ENCODE measurements at regions not wholly inside any gene's neighbourhood (a gene's known extent, or its start where the extent isn't known, plus 50 kb on each side); places are given as distances from the start of the nearest gene placed in this dataset.

DNA sequence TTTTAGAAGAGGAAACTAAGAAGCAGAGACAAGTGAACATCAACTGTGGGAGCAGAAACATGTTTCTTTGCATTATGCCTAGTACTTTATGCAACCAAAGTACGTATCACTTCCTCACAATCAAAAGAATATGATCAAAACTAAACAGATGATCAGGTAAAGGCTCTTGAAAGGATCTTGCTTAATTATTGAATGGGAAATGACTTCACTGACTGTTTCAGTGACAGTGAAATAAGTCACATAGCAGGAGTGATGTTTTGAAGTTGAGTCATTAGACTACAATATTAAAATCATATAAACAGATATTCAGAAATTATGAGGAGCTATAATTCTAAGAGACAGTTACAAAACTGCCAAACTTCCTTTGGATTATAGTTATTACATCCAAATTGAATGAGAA lies 527.3 kb downstream of the MTRR start:
- TF ChIP-seq, protein P1, sequence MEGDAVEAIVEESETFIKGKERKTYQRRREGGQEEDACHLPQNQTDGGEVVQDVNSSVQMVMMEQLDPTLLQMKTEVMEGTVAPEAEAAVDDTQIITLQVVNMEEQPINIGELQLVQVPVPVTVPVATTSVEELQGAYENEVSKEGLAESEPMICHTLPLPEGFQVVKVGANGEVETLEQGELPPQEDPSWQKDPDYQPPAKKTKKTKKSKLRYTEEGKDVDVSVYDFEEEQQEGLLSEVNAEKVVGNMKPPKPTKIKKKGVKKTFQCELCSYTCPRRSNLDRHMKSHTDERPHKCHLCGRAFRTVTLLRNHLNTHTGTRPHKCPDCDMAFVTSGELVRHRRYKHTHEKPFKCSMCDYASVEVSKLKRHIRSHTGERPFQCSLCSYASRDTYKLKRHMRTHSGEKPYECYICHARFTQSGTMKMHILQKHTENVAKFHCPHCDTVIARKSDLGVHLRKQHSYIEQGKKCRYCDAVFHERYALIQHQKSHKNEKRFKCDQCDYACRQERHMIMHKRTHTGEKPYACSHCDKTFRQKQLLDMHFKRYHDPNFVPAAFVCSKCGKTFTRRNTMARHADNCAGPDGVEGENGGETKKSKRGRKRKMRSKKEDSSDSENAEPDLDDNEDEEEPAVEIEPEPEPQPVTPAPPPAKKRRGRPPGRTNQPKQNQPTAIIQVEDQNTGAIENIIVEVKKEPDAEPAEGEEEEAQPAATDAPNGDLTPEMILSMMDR (IDR thresholded peaks at IDR 0.05; ENCODE audit: low read depth, low read length): no peak
- TF ChIP-seq EZH2phosphoT487 (IDR thresholded peaks at IDR 0.05; ENCODE audit: low read depth): no peak
